ENCODE measurements at regions not wholly inside any gene's neighbourhood (a gene's known extent, or its start where the extent isn't known, plus 50 kb on each side); places are given as distances from the start of the nearest gene placed in this dataset.

DNA sequence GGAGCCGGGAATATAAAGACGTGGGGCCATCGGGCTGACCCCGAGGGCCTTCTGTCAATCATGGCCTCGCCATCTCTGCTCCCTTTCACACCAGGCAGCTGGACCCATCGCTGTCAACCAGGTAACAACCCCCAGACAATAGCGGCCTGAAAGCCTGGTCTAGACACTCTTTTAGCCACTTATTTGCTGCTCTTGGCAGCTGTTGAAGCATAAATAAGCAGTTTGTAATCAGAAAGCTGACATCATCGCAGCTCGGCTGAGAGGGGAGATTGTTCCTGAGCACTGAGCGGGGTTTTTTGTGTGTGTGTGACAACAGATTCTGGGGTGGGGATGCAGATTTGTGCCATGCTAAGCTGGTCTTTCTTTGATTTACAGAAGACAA lies 423.6 kb upstream of the POU3F3 start:
- no peak for TF ChIP-seq POLR2A (IDR thresholded peaks at IDR 0.05)
- TF ChIP-seq, protein P1, sequence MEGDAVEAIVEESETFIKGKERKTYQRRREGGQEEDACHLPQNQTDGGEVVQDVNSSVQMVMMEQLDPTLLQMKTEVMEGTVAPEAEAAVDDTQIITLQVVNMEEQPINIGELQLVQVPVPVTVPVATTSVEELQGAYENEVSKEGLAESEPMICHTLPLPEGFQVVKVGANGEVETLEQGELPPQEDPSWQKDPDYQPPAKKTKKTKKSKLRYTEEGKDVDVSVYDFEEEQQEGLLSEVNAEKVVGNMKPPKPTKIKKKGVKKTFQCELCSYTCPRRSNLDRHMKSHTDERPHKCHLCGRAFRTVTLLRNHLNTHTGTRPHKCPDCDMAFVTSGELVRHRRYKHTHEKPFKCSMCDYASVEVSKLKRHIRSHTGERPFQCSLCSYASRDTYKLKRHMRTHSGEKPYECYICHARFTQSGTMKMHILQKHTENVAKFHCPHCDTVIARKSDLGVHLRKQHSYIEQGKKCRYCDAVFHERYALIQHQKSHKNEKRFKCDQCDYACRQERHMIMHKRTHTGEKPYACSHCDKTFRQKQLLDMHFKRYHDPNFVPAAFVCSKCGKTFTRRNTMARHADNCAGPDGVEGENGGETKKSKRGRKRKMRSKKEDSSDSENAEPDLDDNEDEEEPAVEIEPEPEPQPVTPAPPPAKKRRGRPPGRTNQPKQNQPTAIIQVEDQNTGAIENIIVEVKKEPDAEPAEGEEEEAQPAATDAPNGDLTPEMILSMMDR (IDR thresholded peaks at IDR 0.05) = no peak
